ENCODE measurements at regions not wholly inside any gene's neighbourhood (a gene's known extent, or its start where the extent isn't known, plus 50 kb on each side); places are given as distances from the start of the nearest gene placed in this dataset.
A peak's percentile ranks its signal among the peaks of the same experiment; 100 is the strongest.
"Not testable (repeated sequence)": the region's sequence is repeated elsewhere in the genome, so short reads cannot be mapped to it uniquely, and the experiment has no call there.

- DNase-seq; intact Hi-C loops (cut with DNase I): not testable (repeated sequence)
Observed at GRCh38 chr15:20628538-20628937, 86.9 kb upstream of the GOLGA6L6 start.

- intact Hi-C loops (cut with DNase I); DNase-seq: not testable (repeated sequence)
Observed at GRCh38 chr15:20625469-20625868, 83.9 kb upstream of the GOLGA6L6 start.

- peak in 3 of 10 donors; percentile 27 to 60 (median 37) for DNase-seq
- intact Hi-C loops (cut with DNase I), result not testable (repeated sequence)
Observed at GRCh38 chr15:20624085-20624484, 82.5 kb upstream of the GOLGA6L6 start.

GRCh38 chr15:20622117-20622516 lies 80.5 kb upstream of the GOLGA6L6 start:
- DNase-seq; intact Hi-C loops (cut with DNase I): not testable (repeated sequence)

- intact Hi-C loops (cut with DNase I), result not testable (repeated sequence)
Observed at GRCh38 chr15:20614549-20614948, 72.9 kb upstream of the GOLGA6L6 start.

GRCh38 chr15:20612796-20613195 lies 71.2 kb upstream of the GOLGA6L6 start:
- intact Hi-C loops (cut with DNase I), result not testable (repeated sequence)
- peak in 2 of 10 donors; percentile 7 to 24 for DNase-seq

More at GRCh38 chr15:20614549-20614948, 72.9 kb upstream of the GOLGA6L6 start:
- not testable (repeated sequence) for DNase-seq

- DNase-seq, result peak in 1 of 10 donors; percentile 80
- intact Hi-C loops (cut with DNase I), result not testable (repeated sequence)
Observed at GRCh38 chr15:20612356-20612755, 70.8 kb upstream of the GOLGA6L6 start.

GRCh38 chr15:20611667-20612290 lies 70.2 kb upstream of the GOLGA6L6 start:
- peak in 1 of 10 donors; percentile 20 for DNase-seq
- intact Hi-C loops (cut with DNase I), result not testable (repeated sequence)

- DNase-seq, result peak in 2 of 10 donors; percentile 1 to 13
- intact Hi-C loops (cut with DNase I), result not testable (repeated sequence)
Observed at GRCh38 chr15:20608179-20608578, 66.6 kb upstream of the GOLGA6L6 start.

GRCh38 chr15:20597245-20597644 lies 55.6 kb upstream of the GOLGA6L6 start:
- peak in 2 of 10 donors; percentile 1 to 29 for DNase-seq
- intact Hi-C loops (cut with DNase I), result not testable (repeated sequence)

- intact Hi-C loops (cut with DNase I); DNase-seq: not testable (repeated sequence)
Observed at GRCh38 chr15:20594219-20594618, 52.6 kb upstream of the GOLGA6L6 start.

GRCh38 chr15:20591936-20592335 lies 50.3 kb upstream of the GOLGA6L6 start:
- intact Hi-C loops (cut with DNase I), result not testable (repeated sequence)
- peak in 2 of 10 donors; percentile 20 to 82 for DNase-seq
